Prostate gland (tissue), 2 donors: ENCODE measurements at regions not wholly inside any gene's neighbourhood (a gene's known extent, or its start where the extent isn't known, plus 50 kb on each side); places are given as distances from the start of the nearest gene placed in this dataset.

ENCODE experiments used
- CTCF ChIP-seq, 4 experiments: fragments of 200-600 bp in 2 of 4; fragments of 450-650 bp in 2 of 4; sonication (generic) in 2 of 4; IDR thresholded peaks; 1 replicate in 3 of 4; 2 replicates in 1 of 4; pipeline ENCODE4 v1.5.1; 2016 to 2019; ENCODE audit warnings: antibody characterized with exemption in 4 of 4, mild to moderate bottlenecking in 2 of 4, moderate library complexity in 2 of 4
- POLR2AphosphoS5 ChIP-seq: sonication (generic); formaldehyde crosslinking; IDR thresholded peaks from one replicate; pipeline ENCODE4 v1.6.1; 2017; ENCODE audit warnings: antibody characterized with exemption

GRCh38 chr4:123596805-123597204, 200.2 kb downstream of the SPRY1 start:
- TF ChIP-seq CTCF (IDR thresholded peaks at IDR 0.05), result no peak
- no peak for TF ChIP-seq POLR2AphosphoS5
